ENCODE measurements at regions not wholly inside any gene's neighbourhood (a gene's known extent, or its start where the extent isn't known, plus 50 kb on each side); places are given as distances from the start of the nearest gene placed in this dataset.

DNA sequence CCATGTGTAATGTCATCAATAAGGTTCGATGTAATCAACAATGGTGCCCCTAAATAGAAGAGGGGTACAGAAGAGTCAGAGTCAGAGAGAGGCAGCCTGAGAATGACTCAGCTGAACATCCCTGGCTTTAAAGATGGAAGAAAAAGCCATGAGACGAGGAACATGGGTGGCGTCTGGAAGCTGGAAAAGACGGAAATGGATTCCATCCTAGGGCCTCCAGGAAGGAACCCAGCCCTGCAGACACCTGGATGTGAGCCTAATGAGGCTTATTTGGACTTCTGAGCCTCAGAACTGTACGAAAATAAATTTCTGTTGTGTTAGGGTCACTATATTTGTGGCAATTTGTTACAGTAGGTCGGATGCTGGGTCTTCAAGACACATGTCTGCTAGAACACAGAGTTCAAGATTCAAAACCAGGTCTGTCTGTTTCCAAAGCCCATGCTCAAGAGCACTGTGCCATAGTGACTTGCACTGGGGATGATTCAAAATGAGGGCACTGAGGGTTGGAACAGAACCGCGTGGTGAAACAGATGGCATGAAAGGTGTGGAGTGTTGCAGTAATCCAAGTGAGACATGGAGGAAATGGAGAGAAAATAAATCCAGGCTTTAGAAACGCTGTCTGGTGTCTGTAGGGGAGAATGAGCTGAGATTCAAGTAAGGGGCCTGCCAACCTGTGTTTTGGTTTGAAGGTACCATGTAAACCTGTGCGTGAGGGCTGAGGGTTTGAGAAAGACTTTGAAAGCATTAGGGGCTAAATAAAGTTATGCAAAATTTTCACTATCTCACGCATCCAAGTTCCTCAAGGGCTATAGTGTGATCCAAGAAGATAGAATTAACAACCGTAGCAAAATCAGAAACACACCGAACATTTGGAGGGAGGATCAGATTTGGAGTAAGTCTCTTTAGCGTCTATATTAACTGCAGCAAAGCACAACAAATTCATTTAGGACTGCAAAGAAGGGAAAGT is 849.1 kb upstream of the AUTS2 start:
- DNase-seq (ENCODE audit: low read depth): no peak
- Histone ChIP-seq H3K4me3 (ENCODE audit: low read depth, low read length) (no peak overlapping the region), H3K36me3 (ENCODE audit: control insufficient read depth, insufficient read depth, low read length) (no peaks in the 10 kb centered on the region), H3K27me3 (ENCODE audit: control insufficient read depth, insufficient read depth, low read length) (no peaks in the 10 kb centered on the region)
- TF ChIP-seq, protein P1, sequence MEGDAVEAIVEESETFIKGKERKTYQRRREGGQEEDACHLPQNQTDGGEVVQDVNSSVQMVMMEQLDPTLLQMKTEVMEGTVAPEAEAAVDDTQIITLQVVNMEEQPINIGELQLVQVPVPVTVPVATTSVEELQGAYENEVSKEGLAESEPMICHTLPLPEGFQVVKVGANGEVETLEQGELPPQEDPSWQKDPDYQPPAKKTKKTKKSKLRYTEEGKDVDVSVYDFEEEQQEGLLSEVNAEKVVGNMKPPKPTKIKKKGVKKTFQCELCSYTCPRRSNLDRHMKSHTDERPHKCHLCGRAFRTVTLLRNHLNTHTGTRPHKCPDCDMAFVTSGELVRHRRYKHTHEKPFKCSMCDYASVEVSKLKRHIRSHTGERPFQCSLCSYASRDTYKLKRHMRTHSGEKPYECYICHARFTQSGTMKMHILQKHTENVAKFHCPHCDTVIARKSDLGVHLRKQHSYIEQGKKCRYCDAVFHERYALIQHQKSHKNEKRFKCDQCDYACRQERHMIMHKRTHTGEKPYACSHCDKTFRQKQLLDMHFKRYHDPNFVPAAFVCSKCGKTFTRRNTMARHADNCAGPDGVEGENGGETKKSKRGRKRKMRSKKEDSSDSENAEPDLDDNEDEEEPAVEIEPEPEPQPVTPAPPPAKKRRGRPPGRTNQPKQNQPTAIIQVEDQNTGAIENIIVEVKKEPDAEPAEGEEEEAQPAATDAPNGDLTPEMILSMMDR (IDR thresholded peaks at IDR 0.05; ENCODE audit: insufficient read depth, low read length, poor library complexity, severe bottlenecking): no peak

GRCh38 chr7:68752485-68753178 is 845.6 kb upstream of the AUTS2 start:
- H3K36me3 ChIP-seq (ENCODE audit: control insufficient read depth, insufficient read depth, low read length): no peaks in the 10 kb centered on the region
- no peak for DNase-seq (ENCODE audit: low read depth)
- TF ChIP-seq, protein P1 (IDR thresholded peaks at IDR 0.05; ENCODE audit: insufficient read depth, low read length, poor library complexity, severe bottlenecking): no peak
- no peak overlapping the region for H3K4me3 ChIP-seq (ENCODE audit: low read depth, low read length)
- H3K27me3 ChIP-seq (ENCODE audit: control insufficient read depth, insufficient read depth, low read length): no peaks in the 10 kb centered on the region

- Histone ChIP-seq H3K36me3 (ENCODE audit: control insufficient read depth, insufficient read depth, low read length) (no peaks in the 10 kb centered on the region), H3K4me3 (ENCODE audit: low read depth, low read length) (no peak overlapping the region), H3K27me3 (ENCODE audit: control insufficient read depth, insufficient read depth, low read length) (no peaks in the 10 kb centered on the region)
- TF ChIP-seq, protein P1 (IDR thresholded peaks at IDR 0.05; ENCODE audit: insufficient read depth, low read length, poor library complexity, severe bottlenecking): no peak
- no peak for DNase-seq (ENCODE audit: low read depth)
Measured at GRCh38 chr7:68754414-68754813, 843.9 kb upstream of the AUTS2 start.

GRCh38 chr7:68756986-68757495 is 841.2 kb upstream of the AUTS2 start:
- no peak overlapping the region for H3K4me3 ChIP-seq (ENCODE audit: low read depth, low read length)
- TF ChIP-seq, protein P1 (IDR thresholded peaks at IDR 0.05; ENCODE audit: insufficient read depth, low read length, poor library complexity, severe bottlenecking): no peak
- no peak for DNase-seq (ENCODE audit: low read depth)
- no peaks in the 10 kb centered on the region for H3K27me3 ChIP-seq (ENCODE audit: control insufficient read depth, insufficient read depth, low read length)
- no peaks in the 10 kb centered on the region for H3K36me3 ChIP-seq (ENCODE audit: control insufficient read depth, insufficient read depth, low read length)

GRCh38 chr7:68760556-68760955 is 837.7 kb upstream of the AUTS2 start:
- Histone ChIP-seq H3K27me3 (ENCODE audit: control insufficient read depth, insufficient read depth, low read length) (no peaks in the 10 kb centered on the region), H3K4me3 (ENCODE audit: low read depth, low read length) (no peak overlapping the region), H3K36me3 (ENCODE audit: control insufficient read depth, insufficient read depth, low read length) (no peaks in the 10 kb centered on the region)
- DNase-seq (ENCODE audit: low read depth): no peak
- TF ChIP-seq, protein P1 (IDR thresholded peaks at IDR 0.05; ENCODE audit: insufficient read depth, low read length, poor library complexity, severe bottlenecking): no peak
